KOPT-K1 (cell line): ENCODE measurements at regions not wholly inside any gene's neighbourhood (a gene's known extent, or its start where the extent isn't known, plus 50 kb on each side); places are given as distances from the start of the nearest gene placed in this dataset.

Experiments used
- H3K27ac ChIP-seq: fragments of 200-600 bp; sonication (generic); 2 replicates; pipeline ENCODE4 v1.5.1; 2016; ENCODE audit warnings: antibody characterized with exemption, mild to moderate bottlenecking, low read depth, low read length; ENCODE audit not compliant: poor library complexity, severe bottlenecking
- H3K36me3 ChIP-seq: fragments of 200-600 bp; sonication (generic); 2 replicates; pipeline ENCODE4 v1.5.1; 2017; ENCODE audit warnings: antibody characterized with exemption, mild to moderate bottlenecking, low read length, moderate library complexity; ENCODE audit not compliant: insufficient read depth
- H3K9me3 ChIP-seq: fragments of 200-600 bp; sonication (generic); 2 replicates; pipeline ENCODE4 v1.5.1; 2017; ENCODE audit warnings: antibody characterized with exemption, low read length, mild to moderate bottlenecking; ENCODE audit not compliant: insufficient read depth, poor library complexity, severe bottlenecking

DNA sequence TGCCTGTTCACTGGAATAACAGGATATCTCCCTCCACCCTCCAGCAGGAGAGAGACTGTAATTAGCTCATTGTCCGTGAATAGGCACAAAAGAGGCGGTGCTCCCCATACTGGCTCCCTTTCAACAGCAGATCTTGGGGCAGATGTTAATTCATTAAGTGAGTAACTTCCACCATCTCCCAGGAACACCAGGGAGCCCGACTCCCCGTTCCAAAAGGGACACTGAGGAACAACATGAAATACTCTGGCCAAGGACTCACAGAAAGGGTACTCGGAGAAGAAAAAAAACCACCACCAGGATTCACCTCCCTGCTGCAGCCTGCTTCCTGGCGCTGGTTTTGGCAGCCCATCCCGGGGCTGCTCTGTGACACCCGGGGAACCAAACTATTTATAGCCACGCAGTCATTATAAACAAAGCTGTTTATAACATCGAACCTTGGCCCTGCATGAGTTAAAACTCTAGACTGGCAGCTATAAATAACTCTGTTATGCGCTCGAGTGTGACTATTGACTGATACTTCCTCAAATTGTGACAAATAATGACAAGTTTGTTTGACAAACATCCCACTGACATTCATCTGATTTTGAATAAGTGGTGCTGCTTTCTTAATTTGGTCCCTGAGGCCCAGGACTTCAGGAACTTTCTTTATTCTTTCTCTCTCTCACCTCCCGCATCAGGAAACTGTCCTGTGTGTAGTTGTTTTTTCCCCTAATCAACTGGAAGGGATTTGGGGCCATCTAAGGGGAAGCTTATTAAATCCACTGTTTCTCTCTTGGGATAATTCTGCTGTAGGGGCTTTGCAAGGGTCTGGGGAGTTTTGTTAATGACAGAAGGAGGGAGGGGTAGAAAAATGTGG, 521.6 kb downstream of the CD83 start:
- Histone ChIP-seq H3K9me3 (no peaks in the 10 kb centered on the region), H3K27ac (no peak overlapping the region), H3K36me3 (no peaks in the 10 kb centered on the region)

DNA sequence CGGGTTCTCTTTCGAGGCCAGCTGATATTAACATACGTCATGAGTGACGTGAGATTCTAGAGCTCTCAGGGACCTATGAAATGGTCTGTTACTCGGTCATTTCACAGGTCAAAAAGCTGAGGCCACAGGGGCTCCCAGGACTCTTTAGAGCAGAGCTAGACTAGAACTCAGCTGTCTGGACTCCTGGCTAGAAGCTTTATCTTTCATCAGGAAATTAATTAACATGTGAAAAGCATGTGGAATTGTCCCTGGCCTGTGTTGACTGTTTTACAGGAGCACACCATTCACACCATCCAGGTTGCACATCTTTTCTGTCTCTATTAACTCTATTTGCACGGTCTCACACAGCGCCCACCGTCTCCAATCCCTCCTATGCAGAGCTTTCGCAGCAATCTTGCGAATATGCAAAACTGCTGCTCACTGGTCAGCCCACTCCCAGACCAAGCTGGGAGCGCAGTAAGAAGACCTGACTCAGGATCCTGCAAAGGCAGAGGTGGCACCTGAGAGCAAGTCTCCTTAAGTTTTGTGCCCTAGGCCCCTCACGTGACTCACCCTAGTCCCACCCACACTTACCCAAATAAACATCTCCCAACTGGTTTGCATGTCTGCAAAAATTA, 522.5 kb downstream of the CD83 start:
- Histone ChIP-seq H3K27ac (no peak overlapping the region), H3K36me3 (no peaks in the 10 kb centered on the region), H3K9me3 (no peaks in the 10 kb centered on the region)

DNA sequence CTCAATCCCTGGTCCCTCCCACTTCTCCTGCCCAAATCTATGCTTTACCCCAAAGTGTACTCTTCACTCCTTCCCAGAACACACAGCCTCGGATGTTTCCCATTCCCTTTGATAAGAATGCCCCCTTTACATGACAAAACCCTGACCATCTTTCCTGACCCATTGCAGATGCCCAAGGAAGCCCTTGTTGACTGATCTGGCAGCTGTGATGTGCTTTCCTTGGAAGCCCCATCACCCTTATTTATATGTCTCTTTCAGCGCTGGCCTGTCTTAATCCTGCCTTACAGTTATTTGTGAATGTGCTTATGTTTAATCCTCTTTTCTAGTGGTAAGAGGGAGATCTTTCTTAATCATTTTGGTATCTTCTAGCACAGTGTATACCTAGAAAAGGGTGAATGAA, 523.1 kb downstream of the CD83 start:
- H3K36me3 ChIP-seq = no peaks in the 10 kb centered on the region
- no peaks in the 10 kb centered on the region for H3K9me3 ChIP-seq
- H3K27ac ChIP-seq = no peak overlapping the region

DNA sequence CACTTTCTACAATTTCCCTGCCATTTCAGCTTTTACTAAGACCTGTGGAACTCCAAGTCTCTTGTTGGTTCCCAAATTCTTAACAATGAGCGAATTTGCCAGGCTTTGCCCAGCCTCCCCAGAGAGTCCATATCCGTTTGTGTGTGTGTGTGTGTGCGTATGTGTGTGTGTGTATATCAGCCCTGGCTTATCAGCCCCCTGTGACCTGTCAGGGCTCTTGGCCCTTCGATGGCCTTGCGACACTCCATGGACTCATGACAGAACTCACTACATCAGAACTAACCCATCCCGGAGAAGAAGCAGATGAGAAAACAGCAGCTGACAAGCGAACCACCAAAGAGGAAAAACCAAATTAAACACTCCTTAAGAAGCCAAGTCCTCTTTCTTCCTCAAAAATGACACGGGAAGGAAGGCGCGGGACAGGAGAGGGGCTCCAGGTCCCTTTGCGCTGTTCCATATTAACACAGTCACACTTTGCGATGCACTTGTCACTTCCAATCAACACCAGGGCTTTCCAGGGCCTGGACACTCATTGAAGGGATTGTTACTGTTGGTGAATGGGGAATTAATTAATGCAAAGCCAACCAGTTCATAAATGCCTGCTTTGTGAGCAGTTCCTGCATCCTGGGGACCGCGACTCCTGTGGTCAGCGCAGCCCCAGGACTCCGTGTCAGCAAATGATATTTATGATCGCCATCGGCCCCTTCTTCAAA, 524.0 kb downstream of the CD83 start:
- no peaks in the 10 kb centered on the region for H3K9me3 ChIP-seq
- H3K27ac ChIP-seq = no peak overlapping the region
- H3K36me3 ChIP-seq = no peaks in the 10 kb centered on the region

DNA sequence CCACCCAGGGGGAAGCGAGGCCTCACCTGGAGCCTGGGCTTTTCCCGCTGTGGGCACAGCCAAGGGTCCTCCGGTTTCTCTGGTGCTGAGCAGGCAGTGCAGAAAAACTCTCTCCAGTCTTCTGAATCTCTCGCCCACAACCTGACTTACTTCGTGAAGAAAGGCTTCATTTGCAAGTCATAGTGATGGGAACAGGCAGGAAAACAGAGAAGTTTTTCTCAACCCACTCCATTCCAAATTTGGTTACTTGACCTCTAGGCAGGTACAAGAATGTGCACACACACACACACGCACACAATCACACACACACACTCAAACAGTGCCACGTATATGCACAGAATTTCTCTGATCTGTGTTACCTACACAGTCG, 524.5 kb downstream of the CD83 start:
- H3K27ac ChIP-seq = no peak overlapping the region
- no peaks in the 10 kb centered on the region for H3K36me3 ChIP-seq
- no peaks in the 10 kb centered on the region for H3K9me3 ChIP-seq

DNA sequence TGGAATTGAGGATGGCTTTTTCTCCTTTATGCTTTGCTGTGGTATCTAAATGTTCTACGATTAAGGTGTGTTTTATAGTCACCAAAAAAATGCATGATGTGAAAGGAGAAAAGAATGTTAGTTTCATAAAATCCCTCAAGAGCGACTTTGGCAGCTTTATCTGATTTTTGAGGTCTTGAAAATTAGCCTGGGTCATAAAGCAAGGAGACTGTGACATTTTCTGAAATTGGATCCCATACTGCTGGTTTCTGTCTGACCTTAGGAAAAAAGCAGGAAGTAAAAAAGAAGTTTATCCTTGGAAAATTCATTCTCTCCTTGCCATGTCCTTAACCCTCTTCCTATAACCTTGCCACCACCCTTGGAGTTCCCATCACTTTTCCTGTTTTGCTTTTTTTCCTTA, 525.3 kb downstream of the CD83 start:
- Histone ChIP-seq H3K36me3 (no peaks in the 10 kb centered on the region), H3K27ac (no peak overlapping the region), H3K9me3 (no peaks in the 10 kb centered on the region)

DNA sequence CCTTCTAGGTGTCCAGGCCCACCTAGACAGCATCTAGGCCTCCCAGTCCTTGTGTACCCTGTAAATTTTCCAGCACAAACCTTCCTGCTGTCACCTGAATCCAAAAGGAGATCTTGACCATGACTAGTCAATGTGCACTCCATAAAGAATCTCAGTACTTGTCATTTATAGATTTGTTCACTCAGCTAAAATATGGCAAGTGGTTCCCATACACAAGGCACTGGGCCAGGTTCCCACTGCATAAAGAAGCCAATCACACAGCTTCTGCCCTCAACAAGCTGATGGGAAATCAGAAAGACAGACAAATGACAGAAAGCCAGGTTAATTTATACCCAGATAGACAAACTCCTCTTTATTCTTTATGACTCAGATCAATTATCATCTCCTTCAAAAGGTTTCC, 526.8 kb downstream of the CD83 start:
- no peaks in the 10 kb centered on the region for H3K9me3 ChIP-seq
- H3K27ac ChIP-seq = no peak overlapping the region
- no peaks in the 10 kb centered on the region for H3K36me3 ChIP-seq

DNA sequence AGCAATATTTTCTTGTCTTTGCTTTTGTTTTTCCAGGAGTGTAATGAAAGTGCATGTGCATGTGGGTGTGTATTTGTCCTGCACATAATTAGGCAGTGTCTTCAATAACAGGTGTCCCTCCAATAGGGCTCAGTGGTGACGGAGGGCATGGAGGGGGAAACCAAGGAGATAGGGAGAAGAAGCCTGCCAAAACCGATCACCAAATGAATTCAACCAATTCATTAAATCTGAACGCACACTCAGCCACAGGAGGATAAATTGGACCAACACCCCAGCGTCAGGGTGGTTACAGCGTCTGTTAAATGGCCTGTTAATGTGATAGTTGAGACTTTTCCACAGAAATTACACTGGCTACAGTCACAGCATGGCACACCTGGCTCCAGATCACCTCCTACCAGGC, 527.6 kb downstream of the CD83 start:
- no peak overlapping the region for H3K27ac ChIP-seq
- no peaks in the 10 kb centered on the region for H3K9me3 ChIP-seq
- H3K36me3 ChIP-seq = no peaks in the 10 kb centered on the region

DNA sequence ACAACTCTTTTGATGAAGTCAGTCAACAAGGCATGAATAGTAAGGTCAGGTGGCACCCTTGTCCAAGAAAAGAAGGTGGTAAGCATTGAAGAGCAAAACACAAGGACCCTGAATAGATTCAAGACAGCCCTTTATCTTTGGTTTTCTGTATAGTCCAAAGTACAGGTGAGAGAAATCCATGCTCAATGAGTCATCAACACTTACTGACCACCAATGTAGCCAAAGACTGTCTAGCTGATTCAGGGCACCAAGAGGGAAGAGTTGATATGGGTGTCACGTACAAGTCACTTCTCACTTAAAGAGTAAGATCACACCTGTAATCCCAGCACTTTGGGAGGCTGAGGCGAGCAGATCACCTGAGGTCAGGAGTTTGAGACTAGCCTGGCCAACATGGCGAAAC, 528.3 kb downstream of the CD83 start:
- no peaks in the 10 kb centered on the region for H3K9me3 ChIP-seq
- H3K27ac ChIP-seq = no peak overlapping the region
- no peaks in the 10 kb centered on the region for H3K36me3 ChIP-seq

DNA sequence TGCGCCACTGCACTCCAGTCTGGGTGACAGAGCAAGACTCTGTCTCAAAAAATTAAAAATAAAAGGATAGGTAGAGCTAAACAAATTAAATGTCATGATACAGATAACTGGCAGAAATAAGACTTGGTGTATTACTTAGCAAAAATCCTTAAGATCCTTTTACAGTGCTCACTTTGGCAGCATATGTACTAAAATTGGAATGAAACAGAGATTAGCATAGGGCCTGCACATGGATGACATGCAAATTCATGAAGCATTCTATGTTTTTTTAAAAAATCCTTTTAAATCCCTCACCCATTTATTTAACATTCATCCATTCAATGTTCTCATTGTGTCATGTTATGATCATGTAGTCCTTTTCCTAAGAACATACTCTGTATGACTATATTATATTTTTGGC, 528.8 kb downstream of the CD83 start:
- H3K27ac ChIP-seq = no peak overlapping the region

DNA sequence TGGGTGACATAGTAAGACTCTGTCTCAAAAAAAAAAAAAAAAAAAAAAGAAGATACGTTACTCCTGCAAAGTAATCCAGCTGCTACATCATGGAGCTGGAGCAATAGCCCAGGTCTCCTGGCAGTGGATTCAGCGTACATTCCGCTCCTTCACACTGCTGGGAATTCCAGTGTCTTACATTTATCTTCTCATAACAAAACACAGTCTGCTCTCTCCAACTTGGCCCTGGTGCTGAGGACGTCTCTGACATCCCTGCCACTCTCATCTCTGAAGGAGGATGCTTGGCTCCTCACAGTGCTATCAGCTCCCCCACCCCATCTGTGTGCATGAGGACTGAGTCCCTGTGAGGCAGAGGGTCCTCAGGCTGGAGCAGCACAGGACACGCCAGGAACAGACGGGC, 529.8 kb downstream of the CD83 start:
- Histone ChIP-seq H3K9me3 (no peaks in the 10 kb centered on the region), H3K36me3 (no peaks in the 10 kb centered on the region), H3K27ac (no peak overlapping the region)

More for the DNA sequence above, 528.8 kb downstream of the CD83 start:
- H3K9me3 ChIP-seq = no peaks in the 10 kb centered on the region
- no peaks in the 10 kb centered on the region for H3K36me3 ChIP-seq

DNA sequence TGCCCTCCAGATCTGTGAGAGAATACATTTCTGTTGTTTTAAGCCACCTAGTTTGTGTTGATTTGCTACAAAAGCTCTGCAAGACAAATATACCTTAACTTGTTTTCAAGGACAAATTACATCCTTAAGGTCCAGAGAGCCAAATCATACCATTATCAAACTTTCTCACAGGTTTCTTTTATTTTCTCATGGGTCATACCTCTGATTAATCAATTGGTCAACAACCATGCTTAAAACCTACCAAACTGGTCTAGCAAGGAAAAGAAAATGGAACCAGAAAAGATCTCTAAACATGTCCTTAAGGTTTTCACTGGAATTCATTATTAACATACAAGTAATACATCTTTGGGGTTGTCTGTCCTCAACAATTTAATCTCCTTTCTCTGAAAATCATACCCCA, 535.0 kb downstream of the CD83 start:
- Histone ChIP-seq H3K36me3 (no peaks in the 10 kb centered on the region), H3K9me3 (no peaks in the 10 kb centered on the region), H3K27ac (no peak overlapping the region)

DNA sequence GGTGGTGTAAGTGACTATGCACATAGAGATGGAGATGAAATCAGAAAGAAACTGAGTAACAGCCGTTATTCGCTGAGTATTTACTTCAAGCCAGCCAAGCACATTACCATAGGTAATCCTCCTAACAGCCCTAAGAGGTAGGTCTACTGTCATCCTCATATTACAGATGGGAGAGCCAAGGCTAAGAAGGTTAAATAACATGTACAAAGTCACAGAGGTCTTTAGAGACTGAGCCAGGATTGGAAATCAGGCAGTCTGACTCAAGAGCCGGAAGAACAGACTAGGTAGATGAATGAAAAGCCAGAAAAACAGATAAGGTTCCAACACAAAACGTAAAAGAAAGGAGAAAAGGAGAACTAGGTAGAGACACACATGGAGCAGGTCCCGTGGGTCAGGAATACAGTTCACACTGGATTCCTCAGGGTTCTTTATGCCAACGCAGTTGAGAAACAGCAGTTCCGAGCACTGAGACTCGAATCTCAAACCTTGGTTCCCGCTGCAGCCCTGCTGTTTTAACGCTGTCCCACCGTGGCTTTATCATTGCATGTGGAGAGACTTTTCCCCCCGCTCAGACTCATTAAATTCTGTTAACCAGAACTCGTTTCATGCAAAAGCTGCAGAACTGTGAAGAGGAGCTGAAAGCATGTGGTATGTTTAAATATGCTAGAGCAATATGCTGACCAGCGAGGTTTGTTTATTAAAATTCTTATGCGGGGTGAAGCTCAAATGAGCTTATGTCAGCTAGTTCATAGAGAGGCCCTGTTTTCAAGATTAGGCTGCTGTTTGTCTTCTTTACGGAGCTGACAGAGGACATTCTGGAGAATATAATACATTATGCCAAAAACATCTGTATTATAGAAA, 537.9 kb downstream of the CD83 start:
- peak overlapping the region; percentile 58 for H3K27ac ChIP-seq
- no peaks in the 10 kb centered on the region for H3K36me3 ChIP-seq
- H3K9me3 ChIP-seq = no peaks in the 10 kb centered on the region

DNA sequence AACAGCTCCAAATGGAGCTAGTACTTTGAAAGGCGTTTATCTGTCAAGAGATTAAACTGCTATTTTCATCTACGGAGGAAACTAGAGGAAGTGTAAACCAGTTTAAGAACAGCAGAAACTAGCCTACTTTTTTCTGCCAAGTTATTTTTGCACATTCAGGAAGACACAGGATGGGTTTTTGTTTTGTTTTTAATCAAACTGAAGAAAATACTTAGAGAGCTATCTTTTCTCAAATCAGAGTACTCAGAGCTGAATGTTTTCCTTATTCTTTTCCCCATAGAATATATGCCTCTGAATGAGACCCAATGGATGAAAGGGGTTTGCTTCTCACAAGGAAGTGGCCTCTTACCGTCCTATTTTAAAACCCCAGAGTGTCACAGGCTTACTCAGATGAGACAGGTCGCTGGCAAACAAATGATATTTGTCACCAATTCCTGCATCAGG, 538.5 kb downstream of the CD83 start:
- Histone ChIP-seq H3K27ac (peak overlapping the region; percentile 58), H3K36me3 (no peaks in the 10 kb centered on the region), H3K9me3 (no peaks in the 10 kb centered on the region)

DNA sequence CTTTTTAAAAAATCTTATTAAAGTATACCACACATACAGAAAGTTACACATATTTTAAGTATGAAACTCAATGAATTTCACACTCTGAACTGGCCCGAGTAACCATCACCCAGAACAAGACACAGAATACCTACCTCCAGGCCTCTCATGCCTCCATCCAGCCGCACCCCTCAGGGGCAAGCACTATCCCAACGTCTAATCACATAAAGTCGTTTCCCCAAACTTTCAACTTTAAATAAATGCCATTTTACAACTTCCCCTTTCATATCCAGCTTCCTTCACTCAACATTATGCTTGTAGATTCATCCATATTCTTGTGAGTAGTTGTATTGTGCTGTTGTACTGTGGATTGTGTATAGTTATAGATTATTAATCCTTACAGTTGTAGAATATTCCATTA, 539.1 kb downstream of the CD83 start:
- Histone ChIP-seq H3K27ac (peak overlapping the region; percentile 58), H3K9me3 (no peaks in the 10 kb centered on the region), H3K36me3 (no peaks in the 10 kb centered on the region)
